ENCODE measurements at regions not wholly inside any gene's neighbourhood (a gene's known extent, or its start where the extent isn't known, plus 50 kb on each side); places are given as distances from the start of the nearest gene placed in this dataset.

DNA sequence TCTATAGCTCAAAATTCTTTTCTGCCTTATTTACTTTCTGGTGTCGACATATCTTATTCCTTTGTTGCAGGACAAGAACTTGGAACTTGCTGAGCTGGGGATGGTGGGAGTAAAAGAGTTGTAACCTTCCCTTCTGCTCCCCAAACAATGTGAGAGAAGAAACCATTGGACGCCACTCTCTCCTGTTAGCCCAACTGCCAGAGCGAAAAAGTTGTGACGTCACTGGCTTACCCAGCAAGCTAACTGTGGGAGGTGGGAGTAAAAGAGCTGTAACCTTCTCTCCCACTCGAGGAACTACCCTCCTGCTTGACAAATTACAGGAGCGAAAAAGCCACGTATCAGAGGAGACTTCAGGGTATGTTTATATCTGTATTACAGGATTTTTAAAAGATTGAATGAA, 90.0 kb upstream of the PCDH10 start:
- TF ChIP-seq, protein P1, sequence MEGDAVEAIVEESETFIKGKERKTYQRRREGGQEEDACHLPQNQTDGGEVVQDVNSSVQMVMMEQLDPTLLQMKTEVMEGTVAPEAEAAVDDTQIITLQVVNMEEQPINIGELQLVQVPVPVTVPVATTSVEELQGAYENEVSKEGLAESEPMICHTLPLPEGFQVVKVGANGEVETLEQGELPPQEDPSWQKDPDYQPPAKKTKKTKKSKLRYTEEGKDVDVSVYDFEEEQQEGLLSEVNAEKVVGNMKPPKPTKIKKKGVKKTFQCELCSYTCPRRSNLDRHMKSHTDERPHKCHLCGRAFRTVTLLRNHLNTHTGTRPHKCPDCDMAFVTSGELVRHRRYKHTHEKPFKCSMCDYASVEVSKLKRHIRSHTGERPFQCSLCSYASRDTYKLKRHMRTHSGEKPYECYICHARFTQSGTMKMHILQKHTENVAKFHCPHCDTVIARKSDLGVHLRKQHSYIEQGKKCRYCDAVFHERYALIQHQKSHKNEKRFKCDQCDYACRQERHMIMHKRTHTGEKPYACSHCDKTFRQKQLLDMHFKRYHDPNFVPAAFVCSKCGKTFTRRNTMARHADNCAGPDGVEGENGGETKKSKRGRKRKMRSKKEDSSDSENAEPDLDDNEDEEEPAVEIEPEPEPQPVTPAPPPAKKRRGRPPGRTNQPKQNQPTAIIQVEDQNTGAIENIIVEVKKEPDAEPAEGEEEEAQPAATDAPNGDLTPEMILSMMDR (IDR thresholded peaks at IDR 0.05 in 8 of 11, conservative IDR thresholded peaks at IDR 0.05 in 3 of 11) = no peak
- TF ChIP-seq POLR2AphosphoS5 (IDR thresholded peaks at IDR 0.05) = no peak

Measured in spleen (tissue), 7 donors.